Right lobe of liver (tissue), 4 donors: ENCODE measurements at regions not wholly inside any gene's neighbourhood (a gene's known extent, or its start where the extent isn't known, plus 50 kb on each side); places are given as distances from the start of the nearest gene placed in this dataset.

Experiments
- POLR2A ChIP-seq: fragments of 450-650 bp; IDR thresholded peaks from one replicate; pipeline ENCODE4 v1.6.1; 2017; ENCODE audit warnings: antibody characterized with exemption, mild to moderate bottlenecking
- TF ChIP-seq, protein P1 (sequence below), 4 donors: fragments of 200-600 bp in 3 of 4; fragments of 450-650 bp in 1 of 4; IDR thresholded peaks; one replicate each; pipeline versions ENCODE4 v1.5.1 to v1.8.0; 2016 to 2022; ENCODE audit warnings: antibody characterized with exemption in 4 of 4, mild to moderate bottlenecking in 2 of 4
- donor health status: DM: no; HTN: no; CAD: no.
- donor health status: DM: no; HTN: no; CAD: no.
- donor health status: DM: no; HTN: yes; CAD: no.

DNA sequence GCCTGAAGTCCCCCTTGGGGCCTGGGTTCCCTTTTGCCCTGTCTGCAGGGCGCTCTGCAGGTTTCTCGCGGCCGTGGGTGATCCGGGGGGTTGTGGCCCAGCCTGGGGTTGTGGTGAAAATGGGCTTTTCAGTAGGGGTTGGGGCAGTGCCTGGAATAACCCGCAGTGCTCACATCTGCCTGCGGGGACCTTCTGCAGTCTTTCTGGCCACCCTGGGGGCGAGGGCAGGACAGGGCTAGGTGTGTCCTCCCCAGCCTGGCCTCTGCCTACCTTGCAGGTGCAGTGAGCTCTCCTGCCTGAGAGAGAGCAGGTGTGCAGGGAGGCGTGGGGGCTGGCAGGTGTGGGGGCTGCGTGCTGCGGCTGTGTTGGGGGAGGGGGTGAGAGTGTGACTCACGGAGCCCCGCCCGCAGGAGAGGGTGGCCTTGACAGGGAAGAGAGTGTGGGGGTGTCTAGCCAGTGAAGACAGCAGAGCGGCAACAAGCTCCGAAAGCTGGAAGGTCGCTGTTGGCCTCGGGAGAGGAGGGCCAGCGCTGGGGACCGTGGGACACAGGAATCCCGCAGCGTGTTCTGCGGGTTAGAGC, 131.4 kb downstream of the MRPL36 start:
- TF ChIP-seq, protein P1, sequence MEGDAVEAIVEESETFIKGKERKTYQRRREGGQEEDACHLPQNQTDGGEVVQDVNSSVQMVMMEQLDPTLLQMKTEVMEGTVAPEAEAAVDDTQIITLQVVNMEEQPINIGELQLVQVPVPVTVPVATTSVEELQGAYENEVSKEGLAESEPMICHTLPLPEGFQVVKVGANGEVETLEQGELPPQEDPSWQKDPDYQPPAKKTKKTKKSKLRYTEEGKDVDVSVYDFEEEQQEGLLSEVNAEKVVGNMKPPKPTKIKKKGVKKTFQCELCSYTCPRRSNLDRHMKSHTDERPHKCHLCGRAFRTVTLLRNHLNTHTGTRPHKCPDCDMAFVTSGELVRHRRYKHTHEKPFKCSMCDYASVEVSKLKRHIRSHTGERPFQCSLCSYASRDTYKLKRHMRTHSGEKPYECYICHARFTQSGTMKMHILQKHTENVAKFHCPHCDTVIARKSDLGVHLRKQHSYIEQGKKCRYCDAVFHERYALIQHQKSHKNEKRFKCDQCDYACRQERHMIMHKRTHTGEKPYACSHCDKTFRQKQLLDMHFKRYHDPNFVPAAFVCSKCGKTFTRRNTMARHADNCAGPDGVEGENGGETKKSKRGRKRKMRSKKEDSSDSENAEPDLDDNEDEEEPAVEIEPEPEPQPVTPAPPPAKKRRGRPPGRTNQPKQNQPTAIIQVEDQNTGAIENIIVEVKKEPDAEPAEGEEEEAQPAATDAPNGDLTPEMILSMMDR (IDR thresholded peaks at IDR 0.05), result no peak
- no peak for TF ChIP-seq POLR2A
